Parathyroid adenoma (tissue), 2 donors: ENCODE measurements at regions not wholly inside any gene's neighbourhood (a gene's known extent, or its start where the extent isn't known, plus 50 kb on each side); places are given as distances from the start of the nearest gene placed in this dataset.

Source experiments
- H2AFZ ChIP-seq: fragments of 300-600 bp; sonication (generic); one replicate; pipeline ENCODE4 v1.7.0; 2017; ENCODE audit warnings: antibody characterized with exemption, mild to moderate bottlenecking
- H3K27ac ChIP-seq: fragments of 300-600 bp; sonication (generic); one replicate; pipeline ENCODE4 v1.7.0; 2017
- H3K27me3 ChIP-seq: fragments of 300-600 bp; sonication (generic); one replicate; pipeline ENCODE4 v1.7.0; 2017; ENCODE audit warnings: low read length; ENCODE audit not compliant: control insufficient read depth, insufficient read depth
- H3K36me3 ChIP-seq: fragments of 300-600 bp; sonication (generic); one replicate; pipeline ENCODE4 v1.7.0; 2017; ENCODE audit warnings: low read length; ENCODE audit not compliant: control insufficient read depth, insufficient read depth
- H3K4me1 ChIP-seq: fragments of 300-600 bp; sonication (generic); one replicate; pipeline ENCODE4 v1.7.0; 2017; ENCODE audit warnings: control low read depth
- H3K4me2 ChIP-seq: fragments of 300-600 bp; sonication (generic); one replicate; pipeline ENCODE4 v1.7.0; 2017; ENCODE audit warnings: low read length
- H3K4me3 ChIP-seq: fragments of 300-600 bp; sonication (generic); one replicate; pipeline ENCODE4 v1.7.0; 2017; ENCODE audit warnings: low read depth, low read length
- H3K79me2 ChIP-seq: fragments of 300-600 bp; sonication (generic); one replicate; pipeline ENCODE4 v1.7.0; 2017; ENCODE audit warnings: control low read depth
- H3K9ac ChIP-seq: fragments of 300-600 bp; sonication (generic); one replicate; pipeline ENCODE4 v1.7.0; 2017; ENCODE audit warnings: mild to moderate bottlenecking
- H3K9me3 ChIP-seq: fragments of 300-600 bp; sonication (generic); one replicate; pipeline ENCODE4 v1.7.0; 2017; ENCODE audit warnings: low read length; ENCODE audit not compliant: control insufficient read depth
- TF ChIP-seq, protein P1 (sequence below): fragments of 300-600 bp; sonication (generic); IDR thresholded peaks from one replicate; pipeline ENCODE4 v1.7.0; 2017; ENCODE audit warnings: antibody characterized with exemption, mild to moderate bottlenecking
- donor health status: primary hyperparathyroidism.

DNA sequence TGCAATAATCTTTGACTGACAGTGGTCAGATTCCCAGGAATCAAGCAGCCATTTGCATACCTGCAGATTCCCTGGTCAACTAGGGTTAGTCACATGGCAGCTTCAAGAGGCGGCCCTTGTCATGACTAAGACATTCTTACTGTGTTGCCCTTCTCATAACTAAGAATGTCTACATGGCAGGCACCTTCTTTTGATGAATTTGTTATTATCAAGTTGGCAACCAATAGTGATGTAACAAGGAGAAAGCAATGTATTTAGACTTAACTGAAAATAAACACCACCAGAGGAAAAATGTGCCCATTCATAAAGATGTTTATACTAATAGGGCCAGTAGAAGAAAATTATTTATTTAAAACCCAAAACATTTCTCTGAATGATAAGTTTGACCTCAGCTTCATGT lies 215.6 kb downstream of the TLE1 start:
- no peak overlapping the region for H2AFZ ChIP-seq
- H3K9me3 ChIP-seq: no peaks in the 10 kb centered on the region
- H3K4me3 ChIP-seq: no peak overlapping the region
- no peaks in the 10 kb centered on the region for H3K36me3 ChIP-seq
- TF ChIP-seq, protein P1, sequence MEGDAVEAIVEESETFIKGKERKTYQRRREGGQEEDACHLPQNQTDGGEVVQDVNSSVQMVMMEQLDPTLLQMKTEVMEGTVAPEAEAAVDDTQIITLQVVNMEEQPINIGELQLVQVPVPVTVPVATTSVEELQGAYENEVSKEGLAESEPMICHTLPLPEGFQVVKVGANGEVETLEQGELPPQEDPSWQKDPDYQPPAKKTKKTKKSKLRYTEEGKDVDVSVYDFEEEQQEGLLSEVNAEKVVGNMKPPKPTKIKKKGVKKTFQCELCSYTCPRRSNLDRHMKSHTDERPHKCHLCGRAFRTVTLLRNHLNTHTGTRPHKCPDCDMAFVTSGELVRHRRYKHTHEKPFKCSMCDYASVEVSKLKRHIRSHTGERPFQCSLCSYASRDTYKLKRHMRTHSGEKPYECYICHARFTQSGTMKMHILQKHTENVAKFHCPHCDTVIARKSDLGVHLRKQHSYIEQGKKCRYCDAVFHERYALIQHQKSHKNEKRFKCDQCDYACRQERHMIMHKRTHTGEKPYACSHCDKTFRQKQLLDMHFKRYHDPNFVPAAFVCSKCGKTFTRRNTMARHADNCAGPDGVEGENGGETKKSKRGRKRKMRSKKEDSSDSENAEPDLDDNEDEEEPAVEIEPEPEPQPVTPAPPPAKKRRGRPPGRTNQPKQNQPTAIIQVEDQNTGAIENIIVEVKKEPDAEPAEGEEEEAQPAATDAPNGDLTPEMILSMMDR: no peak
- no peaks in the 10 kb centered on the region for H3K27me3 ChIP-seq
- no peak overlapping the region for H3K27ac ChIP-seq
- H3K4me1 ChIP-seq: no peaks in the 10 kb centered on the region
- H3K9ac ChIP-seq: no peak overlapping the region
- no peak overlapping the region for H3K4me2 ChIP-seq
- H3K79me2 ChIP-seq: no peaks in the 10 kb centered on the region

DNA sequence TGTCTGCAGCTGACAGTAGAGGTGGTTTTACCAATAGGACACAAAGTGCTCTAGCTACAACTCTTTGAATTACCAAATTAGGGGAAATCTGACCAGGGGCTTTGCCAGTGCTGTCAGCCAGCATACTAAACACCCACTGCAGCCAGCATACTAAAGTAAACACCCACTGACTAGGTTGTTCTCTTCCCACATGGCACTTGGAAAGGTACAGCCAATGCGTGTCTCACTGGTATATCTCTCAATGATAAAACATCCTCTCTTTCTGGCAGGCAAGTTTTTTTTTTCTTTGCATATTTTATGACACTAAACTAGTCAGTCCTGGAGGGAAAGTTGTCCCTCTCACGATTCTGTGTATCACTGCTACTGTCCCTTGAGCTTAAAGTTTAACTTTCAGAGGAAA lies 216.1 kb downstream of the TLE1 start:
- no peak overlapping the region for H3K9ac ChIP-seq
- H3K4me1 ChIP-seq: no peaks in the 10 kb centered on the region
- no peaks in the 10 kb centered on the region for H3K36me3 ChIP-seq
- no peaks in the 10 kb centered on the region for H3K9me3 ChIP-seq
- no peak overlapping the region for H3K4me3 ChIP-seq
- H3K27me3 ChIP-seq: no peaks in the 10 kb centered on the region
- no peaks in the 10 kb centered on the region for H3K79me2 ChIP-seq
- no peak overlapping the region for H2AFZ ChIP-seq
- no peak overlapping the region for H3K4me2 ChIP-seq
- TF ChIP-seq, protein P1: no peak
- no peak overlapping the region for H3K27ac ChIP-seq

DNA sequence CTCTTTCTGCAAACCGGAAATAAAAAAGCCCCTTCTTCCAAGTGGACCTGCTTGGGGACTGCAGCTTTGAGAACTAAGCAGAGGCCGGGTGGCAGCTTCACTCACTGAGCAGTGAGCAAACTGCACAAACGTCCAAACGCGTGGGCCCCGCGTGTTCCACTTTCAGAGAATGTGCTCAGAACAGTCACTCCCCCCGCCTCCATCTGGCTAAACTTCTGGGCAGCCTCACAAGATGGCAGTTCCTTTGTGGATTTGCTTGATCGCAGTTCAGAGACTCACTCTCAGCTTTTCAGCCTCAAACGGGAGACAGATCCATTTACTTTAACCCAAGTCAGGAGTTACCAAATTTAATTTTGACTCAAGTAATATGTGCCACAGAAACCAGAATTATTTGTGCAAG lies 216.6 kb downstream of the TLE1 start:
- H3K36me3 ChIP-seq: no peaks in the 10 kb centered on the region
- no peak overlapping the region for H3K9ac ChIP-seq
- H3K27me3 ChIP-seq: no peaks in the 10 kb centered on the region
- no peaks in the 10 kb centered on the region for H3K4me1 ChIP-seq
- no peaks in the 10 kb centered on the region for H3K9me3 ChIP-seq
- H2AFZ ChIP-seq: no peak overlapping the region
- TF ChIP-seq, protein P1: no peak
- H3K4me2 ChIP-seq: no peak overlapping the region
- no peak overlapping the region for H3K27ac ChIP-seq
- H3K4me3 ChIP-seq: no peak overlapping the region
- H3K79me2 ChIP-seq: no peaks in the 10 kb centered on the region

DNA sequence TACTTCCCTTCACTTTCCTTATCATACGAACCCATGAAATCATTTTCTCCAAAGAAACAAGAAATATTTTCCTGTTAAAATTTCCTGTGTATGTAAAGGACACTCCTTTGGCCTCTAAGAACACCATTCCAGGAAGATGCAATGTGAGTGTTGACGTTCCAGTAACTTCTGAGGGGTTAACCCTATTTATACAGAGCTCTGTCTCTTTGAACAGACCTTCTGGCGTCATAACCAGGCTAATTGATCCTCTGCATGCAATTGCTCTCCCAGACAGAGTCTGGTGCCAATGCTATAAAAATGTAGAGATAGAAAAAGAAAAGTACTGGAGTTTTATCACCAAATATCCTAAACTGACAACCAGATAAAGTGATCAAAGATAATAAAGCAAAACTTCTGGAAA lies 218.5 kb downstream of the TLE1 start:
- Histone ChIP-seq H3K4me3 (no peak overlapping the region), H3K27ac (no peak overlapping the region), H3K27me3 (no peaks in the 10 kb centered on the region), H3K9ac (no peak overlapping the region), H3K4me1 (no peaks in the 10 kb centered on the region), H2AFZ (no peak overlapping the region), H3K9me3 (no peaks in the 10 kb centered on the region), H3K79me2 (no peaks in the 10 kb centered on the region), H3K4me2 (no peak overlapping the region), H3K36me3 (no peaks in the 10 kb centered on the region)
- TF ChIP-seq, protein P1: no peak

DNA sequence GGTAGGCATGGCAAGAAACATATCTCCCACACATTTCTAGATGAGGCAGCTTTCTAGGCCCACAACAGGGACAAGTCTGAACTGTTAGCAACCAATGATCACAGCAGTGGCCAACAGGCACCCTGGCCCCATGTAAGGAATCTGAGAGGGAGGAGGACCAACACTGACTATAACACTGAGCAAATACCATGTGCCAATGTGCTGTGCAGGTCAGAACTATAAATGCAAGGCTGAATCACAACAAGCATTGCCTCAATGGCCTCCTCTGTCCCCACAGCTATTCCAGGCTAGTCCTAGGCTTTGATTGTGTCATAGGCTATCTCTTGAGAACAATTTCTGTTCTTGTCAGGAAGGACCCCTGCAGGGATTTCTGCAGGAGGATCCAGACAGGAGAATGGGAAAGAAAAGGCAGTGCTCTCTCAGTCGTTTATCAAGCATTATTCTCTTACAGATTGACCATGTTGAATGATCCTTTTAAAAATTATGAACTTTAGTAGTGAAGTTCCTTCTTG lies 221.2 kb downstream of the TLE1 start:
- Histone ChIP-seq H3K79me2 (no peaks in the 10 kb centered on the region), H3K9me3 (no peaks in the 10 kb centered on the region), H3K36me3 (no peaks in the 10 kb centered on the region), H3K9ac (no peak overlapping the region), H3K4me1 (no peaks in the 10 kb centered on the region), H3K27ac (no peak overlapping the region), H3K27me3 (no peaks in the 10 kb centered on the region), H3K4me3 (no peak overlapping the region), H2AFZ (no peak overlapping the region), H3K4me2 (no peak overlapping the region)
- TF ChIP-seq, protein P1: no peak
